ENCODE measurements at regions not wholly inside any gene's neighbourhood (a gene's known extent, or its start where the extent isn't known, plus 50 kb on each side); places are given as distances from the start of the nearest gene placed in this dataset.
A peak's percentile ranks its signal among the peaks of the same experiment; 100 is the strongest.
"Not testable (repeated sequence)": the region's sequence is repeated elsewhere in the genome, so short reads cannot be mapped to it uniquely, and the experiment has no call there.

GRCh38 chr19:29154163-29154562, 58.8 kb downstream of the UQCRFS1 start:
- DNase-seq (ENCODE audit: low spot score): no peak

GRCh38 chr19:29145756-29146155, 67.2 kb downstream of the UQCRFS1 start:
- DNase-seq (ENCODE audit: low spot score): no peak

DNA sequence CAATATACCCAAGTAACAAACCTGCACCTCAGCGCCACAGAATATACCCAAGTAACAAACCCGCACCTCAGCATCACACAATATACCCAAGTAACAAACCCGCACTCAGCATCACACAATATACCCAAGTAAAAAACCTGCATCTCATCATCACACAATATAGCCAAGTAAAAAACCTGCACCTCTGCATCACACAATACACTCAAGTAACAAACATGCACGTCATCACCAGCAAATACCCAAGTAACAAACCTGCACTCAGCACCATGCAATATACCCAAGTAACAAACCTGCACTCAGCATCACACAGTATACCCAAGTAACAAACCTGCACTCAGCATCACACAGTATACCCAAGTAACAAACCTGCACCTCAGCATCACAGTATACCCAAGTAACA, 69.8 kb downstream of the UQCRFS1 start:
- DNase-seq (ENCODE audit: low spot score): no peak

DNA sequence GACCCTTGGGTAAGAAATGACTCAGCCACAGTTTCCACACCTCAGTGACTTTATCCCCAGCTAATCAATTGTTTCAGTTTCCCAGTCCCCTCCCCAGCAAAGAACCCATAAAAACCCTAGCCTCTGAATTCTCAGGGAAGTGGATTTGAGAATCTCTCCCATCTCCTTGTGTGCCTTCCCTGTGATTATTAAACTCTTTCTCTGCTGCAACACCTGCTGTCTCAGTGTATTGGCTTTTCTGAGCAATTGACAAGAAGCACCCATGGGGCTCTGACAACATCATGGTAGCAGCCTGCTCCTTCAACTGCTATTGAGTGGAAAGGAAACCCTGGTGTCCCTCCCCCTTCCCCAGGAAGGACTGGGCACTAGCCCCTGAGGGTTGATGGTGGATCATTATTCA, 73.7 kb downstream of the UQCRFS1 start:
- DNase-seq (ENCODE audit: low spot score): no peak

- DNase-seq (ENCODE audit: low spot score): not testable (repeated sequence)
These were observed 74.7 kb downstream of the UQCRFS1 start for GRCh38 chr19:29138206-29138605.

DNA sequence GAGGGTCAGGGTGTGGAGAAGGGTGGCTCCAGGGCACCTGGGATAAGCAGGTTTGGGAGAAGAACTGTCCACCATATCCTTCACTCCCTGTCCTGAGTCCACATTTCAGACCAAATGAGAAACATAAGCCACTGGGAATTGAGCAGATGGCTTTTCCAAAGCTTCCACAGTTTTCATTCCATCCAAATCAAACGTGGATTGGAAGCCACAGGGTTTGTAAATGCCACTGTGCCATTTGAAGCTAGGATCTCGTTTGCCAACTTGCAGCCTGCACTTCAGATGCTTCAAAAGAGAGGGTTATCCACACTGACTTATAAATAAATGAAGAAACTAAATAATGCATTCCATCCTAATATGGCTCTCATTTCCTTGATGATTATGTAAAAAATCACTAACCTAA, 81.5 kb downstream of the UQCRFS1 start:
- no peak for DNase-seq (ENCODE audit: low spot score)

DNA sequence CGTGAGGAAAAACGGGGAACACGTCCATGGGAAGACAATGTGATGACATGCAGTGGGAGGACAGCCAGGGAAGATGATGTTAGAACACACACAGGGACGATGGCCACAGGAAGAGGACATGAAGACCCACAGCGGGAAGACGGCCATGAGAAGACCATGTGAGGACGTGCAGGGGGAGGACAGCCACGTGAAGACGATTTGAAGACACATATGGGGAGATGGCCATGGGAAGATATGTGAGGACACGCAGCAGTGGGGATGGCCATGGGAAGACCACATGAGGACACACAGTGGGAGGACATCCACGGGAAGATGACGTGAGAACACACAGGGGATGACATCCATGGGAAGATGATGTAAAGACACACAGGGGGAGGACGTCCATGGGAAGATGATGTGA, 83.8 kb downstream of the UQCRFS1 start:
- no peak for DNase-seq (ENCODE audit: low spot score)

GRCh38 chr19:29128203-29128602, 84.7 kb downstream of the UQCRFS1 start:
- no peak for DNase-seq (ENCODE audit: low spot score)

GRCh38 chr19:29122185-29122584, 90.8 kb downstream of the UQCRFS1 start:
- DNase-seq (ENCODE audit: low spot score): no peak

DNA sequence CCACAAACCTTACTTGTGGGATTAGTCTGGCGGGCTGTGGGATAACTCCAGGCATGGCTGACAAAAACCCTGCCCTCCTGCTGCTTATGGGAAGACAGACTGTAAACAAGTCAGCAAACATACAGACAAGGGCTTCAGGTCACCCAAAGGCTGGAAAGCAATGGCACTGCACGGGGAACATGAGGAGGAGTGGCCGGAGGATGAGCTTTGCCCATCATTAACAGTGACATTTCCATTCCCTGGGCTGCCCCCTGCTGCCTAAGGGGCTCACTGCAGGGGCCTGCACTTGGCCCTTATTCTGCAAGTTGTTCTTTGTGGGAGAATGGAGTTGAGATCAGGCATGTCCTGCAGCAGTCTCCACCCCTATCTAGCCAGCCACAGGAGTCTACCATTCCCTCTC, 91.3 kb downstream of the UQCRFS1 start:
- DNase-seq (ENCODE audit: low spot score): peak; percentile 73

DNA sequence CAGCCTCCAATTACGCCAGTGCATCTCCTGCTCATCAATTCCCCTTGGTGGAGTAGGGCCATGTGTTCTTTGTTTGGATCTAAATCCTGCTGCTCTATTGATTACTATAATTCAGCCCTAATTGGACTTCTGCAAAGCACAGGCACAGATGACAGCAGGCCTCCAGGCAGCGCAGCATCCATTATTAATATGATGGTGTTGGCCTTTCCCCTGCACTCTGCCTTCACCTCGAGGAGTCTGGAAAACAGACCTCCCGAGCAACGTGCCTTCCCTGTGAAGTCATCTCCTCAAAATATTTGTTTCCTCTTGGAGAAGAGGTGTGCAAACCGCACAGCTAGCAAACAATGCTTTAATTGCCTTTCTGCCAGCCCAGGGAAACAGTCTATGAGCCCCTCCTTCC, 92.5 kb downstream of the UQCRFS1 start:
- DNase-seq (ENCODE audit: low spot score): no peak

- DNase-seq (ENCODE audit: low spot score): peak; percentile 64
These were observed 93.4 kb downstream of the UQCRFS1 start for GRCh38 chr19:29119590-29119989.

GRCh38 chr19:29118389-29118788, 94.6 kb downstream of the UQCRFS1 start:
- DNase-seq (ENCODE audit: low spot score): no peak

DNA sequence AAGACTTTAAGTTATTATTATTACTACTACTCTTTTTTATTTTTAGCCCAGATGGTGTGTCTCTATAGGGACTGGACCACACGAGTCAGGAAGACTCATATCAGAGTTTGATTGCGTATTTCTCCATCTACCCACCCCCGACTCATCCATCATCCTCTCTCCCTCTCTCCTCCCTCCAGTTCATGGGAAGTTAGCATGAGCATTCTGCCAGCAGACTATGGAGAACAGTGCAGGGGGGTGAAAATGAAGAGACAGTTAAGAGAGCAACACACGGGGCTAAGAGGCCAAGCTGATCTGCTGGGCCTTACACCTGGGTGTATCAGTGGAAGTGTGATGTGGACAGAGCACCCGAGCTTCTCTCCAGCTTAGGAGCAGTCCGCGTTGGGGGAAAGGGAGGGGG, 95.0 kb downstream of the UQCRFS1 start:
- DNase-seq (ENCODE audit: low spot score): no peak

GRCh38 chr19:29115181-29115580, 97.8 kb downstream of the UQCRFS1 start:
- DNase-seq (ENCODE audit: low spot score): no peak

GRCh38 chr19:29113838-29114237, 99.1 kb downstream of the UQCRFS1 start:
- DNase-seq (ENCODE audit: low spot score): no peak

- no peak for DNase-seq (ENCODE audit: low spot score)
These were observed 101.4 kb downstream of the UQCRFS1 start for GRCh38 chr19:29111576-29111975.

- DNase-seq (ENCODE audit: low spot score): no peak
These were observed 105.1 kb downstream of the UQCRFS1 start for GRCh38 chr19:29107831-29108230.

DNA sequence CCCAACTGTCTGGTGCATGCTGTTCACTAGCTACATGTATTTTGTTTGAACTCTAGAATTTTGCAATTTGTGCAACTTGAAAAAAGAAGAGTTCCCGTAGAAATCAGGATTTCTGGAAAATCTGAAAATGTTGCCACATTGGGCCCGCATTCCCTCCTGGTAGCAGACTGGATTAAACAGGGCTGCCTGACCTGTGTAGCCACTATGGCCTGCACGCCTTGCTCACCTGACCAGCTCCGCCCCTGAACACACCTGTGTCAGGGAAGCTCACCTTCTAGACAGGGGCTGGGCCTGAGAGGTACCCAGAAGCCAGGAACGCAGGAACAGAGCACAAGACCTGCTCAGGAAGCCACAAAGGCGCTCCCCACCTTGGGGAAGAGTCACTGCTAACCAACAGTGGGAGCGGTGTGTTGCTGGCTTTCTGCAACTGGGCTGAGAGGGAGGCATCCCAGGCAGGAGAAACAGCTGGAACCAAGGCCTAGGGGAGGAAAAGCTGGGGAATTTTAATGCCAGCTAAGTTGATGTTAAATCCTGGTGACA, 106.5 kb downstream of the UQCRFS1 start:
- no peak for DNase-seq (ENCODE audit: low spot score)

GRCh38 chr19:29105629-29106292, 107.2 kb downstream of the UQCRFS1 start:
- DNase-seq (ENCODE audit: low spot score): peak; percentile 31

GRCh38 chr19:29104605-29105241, 108.2 kb downstream of the UQCRFS1 start:
- DNase-seq (ENCODE audit: low spot score): no peak

GRCh38 chr19:29098863-29099481, 114.0 kb downstream of the UQCRFS1 start:
- DNase-seq (ENCODE audit: low spot score): no peak

DNA sequence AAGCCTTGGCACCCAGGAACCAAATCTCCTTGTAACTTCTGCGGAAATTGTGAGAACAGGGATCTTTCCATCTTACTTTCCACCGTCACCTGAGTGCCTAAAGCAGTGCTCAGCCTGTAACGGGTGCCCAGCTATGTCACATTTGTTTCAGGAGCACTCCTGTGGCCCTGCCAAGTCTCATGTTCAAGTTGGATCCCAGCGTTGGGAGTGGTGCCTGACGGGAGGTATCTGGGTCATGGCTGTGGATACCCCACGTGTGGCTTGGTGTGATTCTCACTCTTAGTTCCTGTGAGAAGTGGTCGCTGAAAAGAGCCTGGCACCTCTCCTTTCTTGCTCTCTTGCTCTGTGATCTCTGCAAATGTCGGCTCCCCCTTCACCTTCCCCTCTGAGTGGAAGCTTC, 114.9 kb downstream of the UQCRFS1 start:
- DNase-seq (ENCODE audit: low spot score): no peak

All from iPS-NIHi11 (cell line).